HG03097 (cell line): ENCODE measurements at regions not wholly inside any gene's neighbourhood (a gene's known extent, or its start where the extent isn't known, plus 50 kb on each side); places are given as distances from the start of the nearest gene placed in this dataset.

Experiments used
- ATAC-seq: cut with Tn5 transposase; IDR thresholded peaks from one replicate; pipeline ENCODE4 v1.9.1; 2021; ENCODE audit not compliant: unreplicated experiment, low FRiP score

GRCh38 chr2:167900435-167901114 is 346.8 kb downstream of the STK39 start:
- no peak for ATAC-seq

- no peak for ATAC-seq
Measured at GRCh38 chr2:167898340-167898739, 349.1 kb downstream of the STK39 start.

- no peak for ATAC-seq
Measured at GRCh38 chr2:167891841-167892240, 355.6 kb downstream of the STK39 start.

- no peak for ATAC-seq
Measured at GRCh38 chr2:167890739-167891138, 356.7 kb downstream of the STK39 start.

- no peak for ATAC-seq
Measured at GRCh38 chr2:167880415-167880814, 367.0 kb downstream of the STK39 start.

GRCh38 chr2:167875529-167875928 is 371.9 kb downstream of the STK39 start:
- no peak for ATAC-seq

- no peak for ATAC-seq
Measured at GRCh38 chr2:167874812-167875211, 372.6 kb downstream of the STK39 start.

GRCh38 chr2:167871286-167871685 is 376.1 kb downstream of the STK39 start:
- ATAC-seq, result no peak

- ATAC-seq, result no peak
Measured at GRCh38 chr2:167869200-167869599, 378.2 kb downstream of the STK39 start.

GRCh38 chr2:167863377-167863776 is 384.0 kb downstream of the STK39 start:
- ATAC-seq, result no peak

GRCh38 chr2:167862782-167863181 is 384.6 kb downstream of the STK39 start:
- ATAC-seq, result peak; percentile 79

GRCh38 chr2:167862296-167862695 is 385.1 kb downstream of the STK39 start:
- ATAC-seq, result peak; percentile 6

- no peak for ATAC-seq
Measured at GRCh38 chr2:167861574-167862193, 385.7 kb downstream of the STK39 start.

GRCh38 chr2:167860082-167860481 is 387.3 kb downstream of the STK39 start:
- peak; percentile 14 for ATAC-seq

- ATAC-seq, result no peak
Measured at GRCh38 chr2:167859676-167860075, 387.7 kb downstream of the STK39 start.

- ATAC-seq, result no peak
Measured at GRCh38 chr2:167858086-167858485, 389.3 kb downstream of the STK39 start.

GRCh38 chr2:167857416-167857815 is 390.0 kb downstream of the STK39 start:
- ATAC-seq, result no peak

- ATAC-seq, result no peak
Measured at GRCh38 chr2:167856190-167856589, 391.2 kb downstream of the STK39 start.

- no peak for ATAC-seq
Measured at GRCh38 chr2:167855211-167855610, 392.2 kb downstream of the STK39 start.

GRCh38 chr2:167853717-167854116 is 393.7 kb downstream of the STK39 start:
- ATAC-seq, result no peak

GRCh38 chr2:167851876-167852275 is 395.5 kb downstream of the STK39 start:
- no peak for ATAC-seq

- ATAC-seq, result no peak
Measured at GRCh38 chr2:167851323-167851860, 396.0 kb downstream of the STK39 start.
